ENCODE measurements at regions not wholly inside any gene's neighbourhood (a gene's known extent, or its start where the extent isn't known, plus 50 kb on each side); places are given as distances from the start of the nearest gene placed in this dataset.

- TF ChIP-seq CTCF (IDR thresholded peaks at IDR 0.05; ENCODE audit: extremely low read depth in 1 of 2, insufficient read depth in 1 of 2, low read depth in 1 of 2, low read length in 2 of 2) (no peak), POLR2A (IDR thresholded peaks at IDR 0.05; ENCODE audit: low read depth, low read length) (no peak), JUN (IDR thresholded peaks at IDR 0.05; ENCODE audit: borderline replicate concordance, insufficient read depth, insufficient read length, low read depth) (no peak)
These were observed 531.2 kb upstream of the VRK2 start for GRCh38 chr2:57515366-57515765.

Data from endothelial cell of umbilical vein (primary cell).